WTC11 (cell line): ENCODE measurements at regions not wholly inside any gene's neighbourhood (a gene's known extent, or its start where the extent isn't known, plus 50 kb on each side); places are given as distances from the start of the nearest gene placed in this dataset.

Experiments
- ATAC-seq: fragments of 200-7000 bp; cut with Tn5 transposase; 2 replicates; pipeline ENCODE4 v1.10.0; 2021; ENCODE audit warnings: mild to moderate bottlenecking, moderate library complexity
- CTCF ChIA-PET: fragments of 300-600 bp; sonication (Branson Sonifier 250); formaldehyde crosslinking; loops from one replicate; lab custom pipeline; 2021; ENCODE audit warnings: antibody characterized with exemption; lab: Charles Lee
- POLR2A ChIA-PET: fragments of 350-600 bp; sonication (Branson Sonifier 250); formaldehyde crosslinking; loops from one replicate; lab custom pipeline; 2021; ENCODE audit warnings: antibody characterized with exemption; lab: Charles Lee
- DNase-seq: peaks from one replicate; pipeline ENCODE4 v3.0.0; 2021; ENCODE audit warnings: low spot score
- H3K27ac Mint-ChIP-seq: 2 replicates; pipeline ENCODE4 v1.8.0; 2021; ENCODE audit warnings: mixed read lengths
- H3K27me3 Mint-ChIP-seq: 2 replicates; pipeline ENCODE4 v1.8.0; 2021; ENCODE audit warnings: low read depth, mild to moderate bottlenecking, moderate library complexity, mixed read lengths
- H3K36me3 Mint-ChIP-seq: 2 replicates; pipeline ENCODE4 v1.8.0; 2021; ENCODE audit warnings: mixed read lengths
- H3K4me1 Mint-ChIP-seq: 2 replicates; pipeline ENCODE4 v1.8.0; 2022; ENCODE audit warnings: mixed read lengths
- H3K4me3 Mint-ChIP-seq: 2 replicates; pipeline ENCODE4 v1.8.0; 2021; ENCODE audit warnings: mild to moderate bottlenecking, moderate library complexity, mixed read lengths
- H3K9me3 Mint-ChIP-seq: 2 replicates; pipeline ENCODE4 v1.8.0; 2021; ENCODE audit warnings: mixed read lengths
- CREB1 ChIP-seq: sonication (generic); formaldehyde crosslinking; IDR thresholded peaks from 2 replicates; pipeline ENCODE4 v1.8.0; 2023; ENCODE audit warnings: mild to moderate bottlenecking, missing genetic modification reagents
- ELF4 ChIP-seq: sonication (generic); formaldehyde crosslinking; IDR thresholded peaks from 2 replicates; pipeline ENCODE4 v1.8.1; 2022; ENCODE audit warnings: low read depth, mild to moderate bottlenecking, moderate library complexity, missing genetic modification reagents
- ESRRA ChIP-seq: sonication (generic); formaldehyde crosslinking; IDR thresholded peaks from 2 replicates; pipeline ENCODE4 v1.8.1; 2022; ENCODE audit warnings: mild to moderate bottlenecking, missing genetic modification reagents, borderline replicate concordance
- HMGA2 ChIP-seq: fragments of 250-450 bp; sonication (Bioruptor Pico); IDR thresholded peaks from 2 replicates; pipeline ENCODE4 v1.4.0; 2021; ENCODE audit warnings: mild to moderate bottlenecking, moderate library complexity
- NR1H2 ChIP-seq: sonication (generic); formaldehyde crosslinking; IDR thresholded peaks from 2 replicates; pipeline ENCODE4 v1.9.0; 2021; ENCODE audit warnings: mild to moderate bottlenecking, moderate library complexity, missing genetic modification reagents
- NR2C2 ChIP-seq: sonication (generic); formaldehyde crosslinking; IDR thresholded peaks from 2 replicates; pipeline ENCODE4 v1.8.0; 2022; ENCODE audit warnings: mild to moderate bottlenecking, missing genetic modification reagents
- RORB ChIP-seq: fragments of 250-450 bp; sonication (Bioruptor Pico); IDR thresholded peaks from 2 replicates; pipeline ENCODE4 v1.9.0; 2021; ENCODE audit warnings: mild to moderate bottlenecking
- SMAD3 ChIP-seq: sonication (generic); formaldehyde crosslinking; IDR thresholded peaks from 2 replicates; pipeline ENCODE4 v1.8.0; 2022; ENCODE audit warnings: missing genetic modification reagents, mild to moderate bottlenecking, borderline replicate concordance
- SMAD4 ChIP-seq: sonication (generic); formaldehyde crosslinking; IDR thresholded peaks from 2 replicates; pipeline ENCODE4 v1.8.0; 2022; ENCODE audit warnings: mild to moderate bottlenecking, missing genetic modification reagents
- TEAD1 ChIP-seq: sonication (generic); formaldehyde crosslinking; IDR thresholded peaks from 2 replicates; pipeline ENCODE4 v1.8.0; 2022; ENCODE audit warnings: mild to moderate bottlenecking, missing genetic modification reagents
- TP53 ChIP-seq: sonication (generic); formaldehyde crosslinking; IDR thresholded peaks from 2 replicates; pipeline ENCODE4 v1.8.1; 2023; ENCODE audit warnings: mild to moderate bottlenecking, missing genetic modification reagents
- ZNF138 ChIP-seq: sonication (generic); formaldehyde crosslinking; conservative IDR thresholded peaks from 2 replicates; pipeline ENCODE4 v1.8.1; 2022; ENCODE audit warnings: mild to moderate bottlenecking, moderate library complexity, missing genetic modification reagents
- ZNF317 ChIP-seq: sonication (generic); formaldehyde crosslinking; IDR thresholded peaks from 2 replicates; pipeline ENCODE4 v1.8.1; 2023; ENCODE audit warnings: low read depth, mild to moderate bottlenecking, moderate library complexity, missing genetic modification reagents, borderline replicate concordance
- TF ChIP-seq, protein P1 (sequence below): sonication (generic); formaldehyde crosslinking; IDR thresholded peaks from 2 replicates; pipeline ENCODE4 v1.8.0; 2022; ENCODE audit warnings: missing genetic modification reagents
- TF ChIP-seq, protein P2 (sequence below): sonication (generic); formaldehyde crosslinking; IDR thresholded peaks from 2 replicates; pipeline ENCODE4 v1.8.1; 2022; ENCODE audit warnings: missing genetic modification reagents, borderline replicate concordance
- TF ChIP-seq, protein P3 (sequence below): fragments of 250-450 bp; sonication (Bioruptor Pico); IDR thresholded peaks from 2 replicates; pipeline ENCODE4 v1.8.0; 2021; ENCODE audit warnings: mild to moderate bottlenecking
- TF ChIP-seq, protein P4 (sequence below): sonication (generic); formaldehyde crosslinking; IDR thresholded peaks from 2 replicates; pipeline ENCODE4 v1.8.0; 2023; ENCODE audit warnings: mild to moderate bottlenecking, missing genetic modification reagents
- TF ChIP-seq, protein P5 (sequence below): sonication (generic); formaldehyde crosslinking; IDR thresholded peaks from 2 replicates; pipeline ENCODE4 v1.8.1; 2023; ENCODE audit warnings: mild to moderate bottlenecking, missing genetic modification reagents, borderline replicate concordance

DNA sequence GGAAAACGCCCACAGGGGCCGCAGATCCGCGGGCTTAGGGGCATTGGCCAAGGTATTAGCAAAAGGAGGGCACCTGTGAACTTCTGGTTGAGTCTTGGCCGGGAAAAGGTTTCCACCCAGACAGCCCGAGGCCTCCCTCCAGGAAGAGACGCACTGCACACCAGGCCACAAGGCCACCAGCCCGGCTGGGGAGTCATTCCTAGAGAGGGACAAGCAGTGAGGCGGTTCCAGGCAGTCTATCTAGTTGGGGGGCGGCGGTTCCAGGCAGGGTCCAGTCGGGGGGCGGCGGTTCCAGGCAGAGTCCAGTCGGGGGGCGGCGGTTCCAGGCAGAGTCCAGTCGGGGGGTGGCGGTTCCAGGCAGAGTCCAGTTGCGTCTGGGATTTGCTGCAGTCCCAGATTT, 518.5 kb downstream of the GLRX3 start:
- ChIA-PET CTCF (no interaction called here), POLR2A (no interaction called here)
- no peak for ATAC-seq
- H3K36me3 Mint-ChIP-seq, result peaks cover 45% of the 10 kb centered on the region
- TF ChIP-seq SMAD3 (CRISPR knock-in tag) (no peak), TEAD1 (no peak), RORB (CRISPR knock-in tag) (no peak), HMGA2 (no peak), SMAD4 (CRISPR knock-in tag) (no peak), ELF4 (CRISPR knock-in tag) (no peak)
- TF ChIP-seq, protein P1, sequence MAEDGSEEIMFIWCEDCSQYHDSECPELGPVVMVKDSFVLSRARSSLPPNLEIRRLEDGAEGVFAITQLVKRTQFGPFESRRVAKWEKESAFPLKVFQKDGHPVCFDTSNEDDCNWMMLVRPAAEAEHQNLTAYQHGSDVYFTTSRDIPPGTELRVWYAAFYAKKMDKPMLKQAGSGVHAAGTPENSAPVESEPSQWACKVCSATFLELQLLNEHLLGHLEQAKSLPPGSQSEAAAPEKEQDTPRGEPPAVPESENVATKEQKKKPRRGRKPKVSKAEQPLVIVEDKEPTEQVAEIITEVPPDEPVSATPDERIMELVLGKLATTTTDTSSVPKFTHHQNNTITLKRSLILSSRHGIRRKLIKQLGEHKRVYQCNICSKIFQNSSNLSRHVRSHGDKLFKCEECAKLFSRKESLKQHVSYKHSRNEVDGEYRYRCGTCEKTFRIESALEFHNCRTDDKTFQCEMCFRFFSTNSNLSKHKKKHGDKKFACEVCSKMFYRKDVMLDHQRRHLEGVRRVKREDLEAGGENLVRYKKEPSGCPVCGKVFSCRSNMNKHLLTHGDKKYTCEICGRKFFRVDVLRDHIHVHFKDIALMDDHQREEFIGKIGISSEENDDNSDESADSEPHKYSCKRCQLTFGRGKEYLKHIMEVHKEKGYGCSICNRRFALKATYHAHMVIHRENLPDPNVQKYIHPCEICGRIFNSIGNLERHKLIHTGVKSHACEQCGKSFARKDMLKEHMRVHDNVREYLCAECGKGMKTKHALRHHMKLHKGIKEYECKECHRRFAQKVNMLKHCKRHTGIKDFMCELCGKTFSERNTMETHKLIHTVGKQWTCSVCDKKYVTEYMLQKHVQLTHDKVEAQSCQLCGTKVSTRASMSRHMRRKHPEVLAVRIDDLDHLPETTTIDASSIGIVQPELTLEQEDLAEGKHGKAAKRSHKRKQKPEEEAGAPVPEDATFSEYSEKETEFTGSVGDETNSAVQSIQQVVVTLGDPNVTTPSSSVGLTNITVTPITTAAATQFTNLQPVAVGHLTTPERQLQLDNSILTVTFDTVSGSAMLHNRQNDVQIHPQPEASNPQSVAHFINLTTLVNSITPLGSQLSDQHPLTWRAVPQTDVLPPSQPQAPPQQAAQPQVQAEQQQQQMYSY (CRISPR knock-in tag), result no peak
- TF ChIP-seq, protein P2, sequence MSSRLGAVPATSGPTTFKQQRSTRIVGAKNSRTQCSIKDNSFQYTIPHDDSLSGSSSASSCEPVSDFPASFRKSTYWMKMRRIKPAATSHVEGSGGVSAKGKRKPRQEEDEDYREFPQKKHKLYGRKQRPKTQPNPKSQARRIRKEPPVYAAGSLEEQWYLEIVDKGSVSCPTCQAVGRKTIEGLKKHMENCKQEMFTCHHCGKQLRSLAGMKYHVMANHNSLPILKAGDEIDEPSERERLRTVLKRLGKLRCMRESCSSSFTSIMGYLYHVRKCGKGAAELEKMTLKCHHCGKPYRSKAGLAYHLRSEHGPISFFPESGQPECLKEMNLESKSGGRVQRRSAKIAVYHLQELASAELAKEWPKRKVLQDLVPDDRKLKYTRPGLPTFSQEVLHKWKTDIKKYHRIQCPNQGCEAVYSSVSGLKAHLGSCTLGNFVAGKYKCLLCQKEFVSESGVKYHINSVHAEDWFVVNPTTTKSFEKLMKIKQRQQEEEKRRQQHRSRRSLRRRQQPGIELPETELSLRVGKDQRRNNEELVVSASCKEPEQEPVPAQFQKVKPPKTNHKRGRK, result no peak
- H3K9me3 Mint-ChIP-seq, result peaks cover 42% of the 10 kb centered on the region
- peaks cover 3% of the 10 kb centered on the region; the same call in 1 of the 2 replicates for H3K27me3 Mint-ChIP-seq
- no peak for DNase-seq
- no peak overlapping the region for H3K4me3 Mint-ChIP-seq
- no peak overlapping the region for H3K27ac Mint-ChIP-seq
- H3K4me1 Mint-ChIP-seq, result no peaks in the 10 kb centered on the region

DNA sequence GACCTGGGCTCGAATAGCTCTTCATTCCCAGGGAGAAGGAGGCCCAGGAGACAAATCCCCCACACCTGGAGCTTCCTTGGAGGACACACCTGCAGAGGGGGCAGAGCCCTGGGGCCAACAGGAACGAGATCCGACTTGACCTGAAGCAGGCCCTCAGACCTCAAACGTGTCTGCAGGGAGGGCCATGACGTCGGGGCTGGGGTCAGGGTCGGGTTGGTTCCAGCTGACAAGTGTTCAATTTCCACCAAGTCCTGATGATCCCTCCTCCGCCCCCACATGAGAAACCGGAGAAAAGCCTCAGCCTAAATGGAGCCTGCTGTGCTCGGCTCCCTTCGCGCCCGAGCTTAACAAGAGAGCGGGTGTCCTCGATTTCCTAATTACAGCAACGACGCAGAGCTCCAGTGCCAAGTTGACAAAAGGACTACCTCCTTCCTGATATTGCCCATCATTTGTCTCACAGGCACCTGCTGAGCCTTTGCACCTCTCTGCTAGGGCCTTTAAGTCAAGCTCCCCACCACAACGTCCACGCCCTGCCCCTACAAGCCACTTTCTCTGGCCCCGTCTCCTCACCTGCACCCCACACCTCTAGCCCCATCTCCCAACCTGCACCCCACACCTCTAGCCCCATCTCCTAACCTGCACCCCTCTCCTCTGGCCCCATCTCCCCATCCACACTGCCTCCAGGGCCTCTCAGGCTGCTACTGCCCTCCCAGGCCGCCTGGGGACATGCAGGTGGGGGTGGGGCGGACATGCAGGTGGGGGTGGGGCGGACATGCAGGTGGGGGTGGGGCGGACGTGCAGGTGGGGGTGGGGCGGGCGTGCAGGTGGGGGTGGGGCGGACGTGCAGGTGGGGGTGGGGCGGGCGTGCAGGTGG, 519.4 kb downstream of the GLRX3 start:
- TF ChIP-seq ESRRA (CRISPR knock-in tag), result no peak
- Mint-ChIP-seq H3K27ac (no peak overlapping the region), H3K4me1 (no peaks in the 10 kb centered on the region), H3K4me3 (no peak overlapping the region), H3K36me3 (peaks cover 45% of the 10 kb centered on the region), H3K9me3 (peaks cover 45% of the 10 kb centered on the region), H3K27me3 (peaks cover 5% of the 10 kb centered on the region; the same call in 1 of the 2 replicates)
- ChIA-PET POLR2A (no interaction called here), CTCF (no interaction called here)
- DNase-seq (no peak), ATAC-seq (no peak)

DNA sequence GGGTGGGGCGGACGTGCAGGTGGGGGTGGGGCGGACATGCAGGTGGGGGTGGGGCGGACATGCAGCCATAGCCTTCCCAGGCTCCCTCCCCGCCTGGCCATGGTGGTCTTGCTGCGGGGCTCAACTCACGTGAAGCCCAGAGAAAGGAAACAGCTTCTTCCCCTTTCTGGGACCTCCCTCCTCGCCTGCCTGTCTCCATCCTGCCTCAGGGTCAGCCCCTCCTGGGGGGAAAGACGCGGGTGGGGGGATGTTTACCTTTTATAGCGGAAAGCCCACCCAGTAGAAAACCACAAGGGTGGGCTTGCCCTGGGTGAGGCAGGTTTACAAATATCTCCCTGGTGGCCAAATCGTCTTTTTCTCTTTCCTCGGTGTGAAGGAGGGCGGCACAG, 520.0 kb downstream of the GLRX3 start:
- H3K4me1 Mint-ChIP-seq, result no peaks in the 10 kb centered on the region
- ChIA-PET POLR2A (no interaction called here), CTCF (no interaction called here)
- no peak overlapping the region for H3K4me3 Mint-ChIP-seq
- H3K27me3 Mint-ChIP-seq, result peaks cover 5% of the 10 kb centered on the region; the same call in 1 of the 2 replicates
- H3K36me3 Mint-ChIP-seq, result peaks cover 48% of the 10 kb centered on the region
- ATAC-seq (no peak), DNase-seq (no peak)
- no peak overlapping the region for H3K27ac Mint-ChIP-seq
- peaks cover 50% of the 10 kb centered on the region for H3K9me3 Mint-ChIP-seq
- TF ChIP-seq TP53 (CRISPR knock-in tag), result no peak
- TF ChIP-seq NR1H2, result no peak
- TF ChIP-seq ZNF317 (CRISPR knock-in tag), result no peak
- TF ChIP-seq, protein P3, sequence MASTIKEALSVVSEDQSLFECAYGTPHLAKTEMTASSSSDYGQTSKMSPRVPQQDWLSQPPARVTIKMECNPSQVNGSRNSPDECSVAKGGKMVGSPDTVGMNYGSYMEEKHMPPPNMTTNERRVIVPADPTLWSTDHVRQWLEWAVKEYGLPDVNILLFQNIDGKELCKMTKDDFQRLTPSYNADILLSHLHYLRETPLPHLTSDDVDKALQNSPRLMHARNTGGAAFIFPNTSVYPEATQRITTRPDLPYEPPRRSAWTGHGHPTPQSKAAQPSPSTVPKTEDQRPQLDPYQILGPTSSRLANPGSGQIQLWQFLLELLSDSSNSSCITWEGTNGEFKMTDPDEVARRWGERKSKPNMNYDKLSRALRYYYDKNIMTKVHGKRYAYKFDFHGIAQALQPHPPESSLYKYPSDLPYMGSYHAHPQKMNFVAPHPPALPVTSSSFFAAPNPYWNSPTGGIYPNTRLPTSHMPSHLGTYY (CRISPR knock-in tag), result no peak
- TF ChIP-seq, protein P4, sequence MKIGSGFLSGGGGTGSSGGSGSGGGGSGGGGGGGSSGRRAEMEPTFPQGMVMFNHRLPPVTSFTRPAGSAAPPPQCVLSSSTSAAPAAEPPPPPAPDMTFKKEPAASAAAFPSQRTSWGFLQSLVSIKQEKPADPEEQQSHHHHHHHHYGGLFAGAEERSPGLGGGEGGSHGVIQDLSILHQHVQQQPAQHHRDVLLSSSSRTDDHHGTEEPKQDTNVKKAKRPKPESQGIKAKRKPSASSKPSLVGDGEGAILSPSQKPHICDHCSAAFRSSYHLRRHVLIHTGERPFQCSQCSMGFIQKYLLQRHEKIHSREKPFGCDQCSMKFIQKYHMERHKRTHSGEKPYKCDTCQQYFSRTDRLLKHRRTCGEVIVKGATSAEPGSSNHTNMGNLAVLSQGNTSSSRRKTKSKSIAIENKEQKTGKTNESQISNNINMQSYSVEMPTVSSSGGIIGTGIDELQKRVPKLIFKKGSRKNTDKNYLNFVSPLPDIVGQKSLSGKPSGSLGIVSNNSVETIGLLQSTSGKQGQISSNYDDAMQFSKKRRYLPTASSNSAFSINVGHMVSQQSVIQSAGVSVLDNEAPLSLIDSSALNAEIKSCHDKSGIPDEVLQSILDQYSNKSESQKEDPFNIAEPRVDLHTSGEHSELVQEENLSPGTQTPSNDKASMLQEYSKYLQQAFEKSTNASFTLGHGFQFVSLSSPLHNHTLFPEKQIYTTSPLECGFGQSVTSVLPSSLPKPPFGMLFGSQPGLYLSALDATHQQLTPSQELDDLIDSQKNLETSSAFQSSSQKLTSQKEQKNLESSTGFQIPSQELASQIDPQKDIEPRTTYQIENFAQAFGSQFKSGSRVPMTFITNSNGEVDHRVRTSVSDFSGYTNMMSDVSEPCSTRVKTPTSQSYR (CRISPR knock-in tag), result no peak
- TF ChIP-seq NR2C2, result no peak
- TF ChIP-seq, protein P5, sequence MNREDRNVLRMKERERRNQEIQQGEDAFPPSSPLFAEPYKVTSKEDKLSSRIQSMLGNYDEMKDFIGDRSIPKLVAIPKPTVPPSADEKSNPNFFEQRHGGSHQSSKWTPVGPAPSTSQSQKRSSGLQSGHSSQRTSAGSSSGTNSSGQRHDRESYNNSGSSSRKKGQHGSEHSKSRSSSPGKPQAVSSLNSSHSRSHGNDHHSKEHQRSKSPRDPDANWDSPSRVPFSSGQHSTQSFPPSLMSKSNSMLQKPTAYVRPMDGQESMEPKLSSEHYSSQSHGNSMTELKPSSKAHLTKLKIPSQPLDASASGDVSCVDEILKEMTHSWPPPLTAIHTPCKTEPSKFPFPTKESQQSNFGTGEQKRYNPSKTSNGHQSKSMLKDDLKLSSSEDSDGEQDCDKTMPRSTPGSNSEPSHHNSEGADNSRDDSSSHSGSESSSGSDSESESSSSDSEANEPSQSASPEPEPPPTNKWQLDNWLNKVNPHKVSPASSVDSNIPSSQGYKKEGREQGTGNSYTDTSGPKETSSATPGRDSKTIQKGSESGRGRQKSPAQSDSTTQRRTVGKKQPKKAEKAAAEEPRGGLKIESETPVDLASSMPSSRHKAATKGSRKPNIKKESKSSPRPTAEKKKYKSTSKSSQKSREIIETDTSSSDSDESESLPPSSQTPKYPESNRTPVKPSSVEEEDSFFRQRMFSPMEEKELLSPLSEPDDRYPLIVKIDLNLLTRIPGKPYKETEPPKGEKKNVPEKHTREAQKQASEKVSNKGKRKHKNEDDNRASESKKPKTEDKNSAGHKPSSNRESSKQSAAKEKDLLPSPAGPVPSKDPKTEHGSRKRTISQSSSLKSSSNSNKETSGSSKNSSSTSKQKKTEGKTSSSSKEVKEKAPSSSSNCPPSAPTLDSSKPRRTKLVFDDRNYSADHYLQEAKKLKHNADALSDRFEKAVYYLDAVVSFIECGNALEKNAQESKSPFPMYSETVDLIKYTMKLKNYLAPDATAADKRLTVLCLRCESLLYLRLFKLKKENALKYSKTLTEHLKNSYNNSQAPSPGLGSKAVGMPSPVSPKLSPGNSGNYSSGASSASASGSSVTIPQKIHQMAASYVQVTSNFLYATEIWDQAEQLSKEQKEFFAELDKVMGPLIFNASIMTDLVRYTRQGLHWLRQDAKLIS (CRISPR knock-in tag), result no peak
- no peak for TF ChIP-seq ZNF138 (CRISPR knock-in tag)
- no peak for TF ChIP-seq CREB1 (CRISPR knock-in tag)
